Neutrophil (primary cell): ENCODE measurements at regions not wholly inside any gene's neighbourhood (a gene's known extent, or its start where the extent isn't known, plus 50 kb on each side); places are given as distances from the start of the nearest gene placed in this dataset.

Experiments
- H3K27ac ChIP-seq: fragments of 200-600 bp; sonication (generic); 2 replicates; pipeline ENCODE4 v1.5.1; 2016; ENCODE audit warnings: mild to moderate bottlenecking, moderate library complexity
- H3K27me3 ChIP-seq: fragments of 200-600 bp; sonication (generic); 2 replicates; pipeline ENCODE4 v1.6.0; 2016; ENCODE audit warnings: mild to moderate bottlenecking
- H3K36me3 ChIP-seq: fragments of 200-600 bp; sonication (generic); 2 replicates; pipeline ENCODE4 v1.5.1; 2017
- H3K4me1 ChIP-seq, 2 experiments: fragments of 200-600 bp in 1 of 2; sonication (generic) in 1 of 2; 1 replicate in 1 of 2; 2 replicates in 1 of 2; pipeline versions ENCODE4 v1.5.1 to v1.6.1; 2013 to 2016; ENCODE audit warnings: low read depth in 1 of 2, low read length in 1 of 2, mild to moderate bottlenecking in 1 of 2, moderate library complexity in 1 of 2; ENCODE audit not compliant: control insufficient read depth in 1 of 2, insufficient read depth in 1 of 2
- H3K4me3 ChIP-seq, 2 experiments: fragments of 200-600 bp in 1 of 2; sonication (generic) in 1 of 2; 1 replicate in 1 of 2; 2 replicates in 1 of 2; pipeline ENCODE4 v1.5.1; 2013 to 2016; ENCODE audit warnings: low read depth in 1 of 2, low read length in 1 of 2, mild to moderate bottlenecking in 1 of 2, moderate library complexity in 1 of 2
- H3K9me3 ChIP-seq: fragments of 200-600 bp; sonication (generic); 2 replicates; pipeline ENCODE4 v1.5.1; 2016
- TF ChIP-seq, protein P1 (sequence below): fragments of 200-600 bp; sonication (generic); IDR thresholded peaks from 2 replicates; pipeline ENCODE4 v1.5.1; 2016; ENCODE audit warnings: antibody characterized with exemption

- no peaks in the 10 kb centered on the region for H3K36me3 ChIP-seq
- no peaks in the 10 kb centered on the region for H3K4me1 ChIP-seq
- no peak overlapping the region for H3K27ac ChIP-seq
- no peaks in the 10 kb centered on the region for H3K27me3 ChIP-seq
- H3K9me3 ChIP-seq: no peaks in the 10 kb centered on the region
- TF ChIP-seq, protein P1, sequence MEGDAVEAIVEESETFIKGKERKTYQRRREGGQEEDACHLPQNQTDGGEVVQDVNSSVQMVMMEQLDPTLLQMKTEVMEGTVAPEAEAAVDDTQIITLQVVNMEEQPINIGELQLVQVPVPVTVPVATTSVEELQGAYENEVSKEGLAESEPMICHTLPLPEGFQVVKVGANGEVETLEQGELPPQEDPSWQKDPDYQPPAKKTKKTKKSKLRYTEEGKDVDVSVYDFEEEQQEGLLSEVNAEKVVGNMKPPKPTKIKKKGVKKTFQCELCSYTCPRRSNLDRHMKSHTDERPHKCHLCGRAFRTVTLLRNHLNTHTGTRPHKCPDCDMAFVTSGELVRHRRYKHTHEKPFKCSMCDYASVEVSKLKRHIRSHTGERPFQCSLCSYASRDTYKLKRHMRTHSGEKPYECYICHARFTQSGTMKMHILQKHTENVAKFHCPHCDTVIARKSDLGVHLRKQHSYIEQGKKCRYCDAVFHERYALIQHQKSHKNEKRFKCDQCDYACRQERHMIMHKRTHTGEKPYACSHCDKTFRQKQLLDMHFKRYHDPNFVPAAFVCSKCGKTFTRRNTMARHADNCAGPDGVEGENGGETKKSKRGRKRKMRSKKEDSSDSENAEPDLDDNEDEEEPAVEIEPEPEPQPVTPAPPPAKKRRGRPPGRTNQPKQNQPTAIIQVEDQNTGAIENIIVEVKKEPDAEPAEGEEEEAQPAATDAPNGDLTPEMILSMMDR: no peak
- no peak overlapping the region for H3K4me3 ChIP-seq
Observed at GRCh38 chr6:104472021-104472901, 387.5 kb downstream of the HACE1 start.

- Histone ChIP-seq H3K9me3 (no peaks in the 10 kb centered on the region), H3K36me3 (no peaks in the 10 kb centered on the region), H3K4me1 (no peaks in the 10 kb centered on the region), H3K4me3 (no peak overlapping the region), H3K27ac (no peak overlapping the region), H3K27me3 (no peaks in the 10 kb centered on the region)
- TF ChIP-seq, protein P1: no peak
Observed at GRCh38 chr6:104466306-104466705, 393.4 kb downstream of the HACE1 start.

GRCh38 chr6:104462811-104463599, 396.7 kb downstream of the HACE1 start:
- Histone ChIP-seq H3K27me3 (no peaks in the 10 kb centered on the region), H3K36me3 (no peaks in the 10 kb centered on the region), H3K4me3 (no peak overlapping the region), H3K27ac (no peak overlapping the region), H3K9me3 (no peaks in the 10 kb centered on the region), H3K4me1 (no peaks in the 10 kb centered on the region)
- TF ChIP-seq, protein P1: no peak

- Histone ChIP-seq H3K27ac (no peak overlapping the region), H3K4me3 (no peak overlapping the region)
- TF ChIP-seq, protein P1: no peak
Observed at GRCh38 chr6:104460738-104461483, 398.8 kb downstream of the HACE1 start.

GRCh38 chr6:104459543-104459942, 400.2 kb downstream of the HACE1 start:
- H3K4me1 ChIP-seq: no peaks in the 10 kb centered on the region
- TF ChIP-seq, protein P1: no peak
- no peaks in the 10 kb centered on the region for H3K36me3 ChIP-seq
- H3K27me3 ChIP-seq: no peaks in the 10 kb centered on the region
- H3K27ac ChIP-seq: no peak overlapping the region
- H3K4me3 ChIP-seq: no peak overlapping the region
- H3K9me3 ChIP-seq: no peaks in the 10 kb centered on the region

More at GRCh38 chr6:104460738-104461483, 398.8 kb downstream of the HACE1 start:
- no peaks in the 10 kb centered on the region for H3K27me3 ChIP-seq
- no peaks in the 10 kb centered on the region for H3K9me3 ChIP-seq
- H3K4me1 ChIP-seq: no peaks in the 10 kb centered on the region
- H3K36me3 ChIP-seq: no peaks in the 10 kb centered on the region
